ENCODE measurements at regions not wholly inside any gene's neighbourhood (a gene's known extent, or its start where the extent isn't known, plus 50 kb on each side); places are given as distances from the start of the nearest gene placed in this dataset.
"Not testable (repeated sequence)": the region's sequence is repeated elsewhere in the genome, so short reads cannot be mapped to it uniquely, and the experiment has no call there.

GRCh38 chr4:24001486-24002329, 111.9 kb upstream of the PPARGC1A start:
- DNase-seq (ENCODE audit: low read depth), result no peak

GRCh38 chr4:24000470-24000831, 110.6 kb upstream of the PPARGC1A start:
- DNase-seq (ENCODE audit: low read depth), result no peak

GRCh38 chr4:23999714-24000469, 110.0 kb upstream of the PPARGC1A start:
- no peak for DNase-seq (ENCODE audit: low read depth)

GRCh38 chr4:23993373-23993772, 103.5 kb upstream of the PPARGC1A start:
- DNase-seq (ENCODE audit: low read depth), result no peak

- no peak for DNase-seq (ENCODE audit: low read depth)
Observed at GRCh38 chr4:23991444-23991843, 101.6 kb upstream of the PPARGC1A start.

GRCh38 chr4:23986270-23986669, 96.4 kb upstream of the PPARGC1A start:
- DNase-seq (ENCODE audit: low read depth), result no peak

GRCh38 chr4:23981328-23981727, 91.5 kb upstream of the PPARGC1A start:
- DNase-seq (ENCODE audit: low read depth), result no peak

- no peak for DNase-seq (ENCODE audit: low read depth)
Observed at GRCh38 chr4:23979534-23979933, 89.7 kb upstream of the PPARGC1A start.

- no peak for DNase-seq (ENCODE audit: low read depth)
Observed at GRCh38 chr4:23978002-23978401, 88.2 kb upstream of the PPARGC1A start.

- no peak for DNase-seq (ENCODE audit: low read depth)
Observed at GRCh38 chr4:23976423-23976822, 86.6 kb upstream of the PPARGC1A start.

GRCh38 chr4:23973308-23973855, 83.5 kb upstream of the PPARGC1A start:
- no peak for DNase-seq (ENCODE audit: low read depth)

GRCh38 chr4:23972805-23973204, 83.0 kb upstream of the PPARGC1A start:
- no peak for DNase-seq (ENCODE audit: low read depth)

GRCh38 chr4:23972187-23972586, 82.3 kb upstream of the PPARGC1A start:
- DNase-seq (ENCODE audit: low read depth), result no peak

- no peak for DNase-seq (ENCODE audit: low read depth)
Observed at GRCh38 chr4:23970201-23970850, 80.5 kb upstream of the PPARGC1A start.

GRCh38 chr4:23969635-23970145, 79.8 kb upstream of the PPARGC1A start:
- DNase-seq (ENCODE audit: low read depth), result no peak

GRCh38 chr4:23967281-23967680, 77.4 kb upstream of the PPARGC1A start:
- DNase-seq (ENCODE audit: low read depth), result no peak

GRCh38 chr4:23966725-23967124, 76.9 kb upstream of the PPARGC1A start:
- DNase-seq (ENCODE audit: low read depth), result no peak

GRCh38 chr4:23962462-23962861, 72.6 kb upstream of the PPARGC1A start:
- no peak for DNase-seq (ENCODE audit: low read depth)

GRCh38 chr4:23961395-23961794, 71.5 kb upstream of the PPARGC1A start:
- not testable (repeated sequence) for DNase-seq (ENCODE audit: low read depth)

GRCh38 chr4:23959396-23960148, 69.7 kb upstream of the PPARGC1A start:
- DNase-seq (ENCODE audit: low read depth), result no peak

- no peak for DNase-seq (ENCODE audit: low read depth)
Observed at GRCh38 chr4:23958749-23959148, 68.9 kb upstream of the PPARGC1A start.

- DNase-seq (ENCODE audit: low read depth), result no peak
Observed at GRCh38 chr4:23957465-23957864, 67.6 kb upstream of the PPARGC1A start.

Data from stimulated activated CD8-positive, alpha-beta memory T cell treated with anti-CD3 and anti-CD28 coated beads, Interleukin-15, amount 100 ng/mL, for 1 hour (primary cell).